ENCODE measurements at regions not wholly inside any gene's neighbourhood (a gene's known extent, or its start where the extent isn't known, plus 50 kb on each side); places are given as distances from the start of the nearest gene placed in this dataset.
"Not testable (repeated sequence)": the region's sequence is repeated elsewhere in the genome, so short reads cannot be mapped to it uniquely, and the experiment has no call there.

GRCh38 chr7:51869452-51869851, 552.8 kb upstream of the COBL start:
- DNase-seq, result no peak

- DNase-seq, result no peak
Observed at GRCh38 chr7:51867117-51867516, 550.5 kb upstream of the COBL start.

GRCh38 chr7:51860305-51860704, 543.7 kb upstream of the COBL start:
- no peak for DNase-seq

GRCh38 chr7:51850126-51850525, 533.5 kb upstream of the COBL start:
- no peak for DNase-seq

- DNase-seq, result no peak
Observed at GRCh38 chr7:51847461-51848134, 531.0 kb upstream of the COBL start.

- DNase-seq, result not testable (repeated sequence)
Observed at GRCh38 chr7:51839130-51839529, 522.5 kb upstream of the COBL start.

GRCh38 chr7:51827631-51828030, 511.0 kb upstream of the COBL start:
- DNase-seq, result no peak

- no peak for DNase-seq
Observed at GRCh38 chr7:51824050-51824449, 507.4 kb upstream of the COBL start.

- DNase-seq, result no peak
Observed at GRCh38 chr7:51823437-51823836, 506.8 kb upstream of the COBL start.

GRCh38 chr7:51817694-51818225, 501.2 kb upstream of the COBL start:
- no peak for DNase-seq

- not testable (repeated sequence) for DNase-seq
Observed at GRCh38 chr7:51805783-51806431, 489.3 kb upstream of the COBL start.

GRCh38 chr7:51802718-51803117, 486.1 kb upstream of the COBL start:
- DNase-seq, result no peak

GRCh38 chr7:51797371-51797770, 480.8 kb upstream of the COBL start:
- DNase-seq, result no peak

- DNase-seq, result no peak
Observed at GRCh38 chr7:51792796-51793195, 476.2 kb upstream of the COBL start.

- DNase-seq, result no peak
Observed at GRCh38 chr7:51789489-51789888, 472.9 kb upstream of the COBL start.

- DNase-seq, result no peak
Observed at GRCh38 chr7:51786284-51786683, 469.7 kb upstream of the COBL start.

- DNase-seq, result no peak
Observed at GRCh38 chr7:51785876-51786275, 469.3 kb upstream of the COBL start.

- DNase-seq, result no peak
Observed at GRCh38 chr7:51785171-51785570, 468.6 kb upstream of the COBL start.

GRCh38 chr7:51783241-51783640, 466.6 kb upstream of the COBL start:
- DNase-seq, result no peak

GRCh38 chr7:51778121-51778520, 461.5 kb upstream of the COBL start:
- DNase-seq, result no peak

GRCh38 chr7:51774178-51774577, 457.6 kb upstream of the COBL start:
- DNase-seq, result no peak

GRCh38 chr7:51772190-51772589, 455.6 kb upstream of the COBL start:
- DNase-seq, result no peak

- no peak for DNase-seq
Observed at GRCh38 chr7:51764976-51765375, 448.4 kb upstream of the COBL start.

- no peak for DNase-seq
Observed at GRCh38 chr7:51759985-51760384, 443.4 kb upstream of the COBL start.

- DNase-seq, result no peak
Observed at GRCh38 chr7:51757960-51758359, 441.4 kb upstream of the COBL start.

All from NCI-H146 (cell line).